ENCODE measurements at regions not wholly inside any gene's neighbourhood (a gene's known extent, or its start where the extent isn't known, plus 50 kb on each side); places are given as distances from the start of the nearest gene placed in this dataset.

GRCh38 chr5:33223563-33224284, 217.0 kb upstream of the TARS1 start:
- DNase-seq: no peak

- DNase-seq: no peak
Measured at GRCh38 chr5:33224285-33224961, 216.3 kb upstream of the TARS1 start.

- no peak for DNase-seq
Measured at GRCh38 chr5:33227247-33227646, 213.5 kb upstream of the TARS1 start.

- DNase-seq: no peak
Measured at GRCh38 chr5:33227746-33228145, 213.0 kb upstream of the TARS1 start.

- peak; percentile 13 to 40 for DNase-seq
Measured at GRCh38 chr5:33228149-33228548, 212.6 kb upstream of the TARS1 start.

- no peak for DNase-seq
Measured at GRCh38 chr5:33229216-33229615, 211.5 kb upstream of the TARS1 start.

- no peak for DNase-seq
Measured at GRCh38 chr5:33230467-33231078, 210.2 kb upstream of the TARS1 start.

GRCh38 chr5:33231214-33231710, 209.5 kb upstream of the TARS1 start:
- no peak for DNase-seq

- DNase-seq: no peak
Measured at GRCh38 chr5:33231935-33232334, 208.8 kb upstream of the TARS1 start.

- DNase-seq: peak; percentile 86 to 94
Measured at GRCh38 chr5:33232731-33233505, 207.8 kb upstream of the TARS1 start.

GRCh38 chr5:33235304-33235703, 205.5 kb upstream of the TARS1 start:
- no peak for DNase-seq

GRCh38 chr5:33235824-33236223, 204.9 kb upstream of the TARS1 start:
- DNase-seq: no peak

GRCh38 chr5:33237471-33237870, 203.3 kb upstream of the TARS1 start:
- DNase-seq: no peak

- peak; percentile 66 to 91 for DNase-seq
Measured at GRCh38 chr5:33238826-33239695, 201.7 kb upstream of the TARS1 start.

- no peak for DNase-seq
Measured at GRCh38 chr5:33240558-33240957, 200.2 kb upstream of the TARS1 start.

GRCh38 chr5:33241802-33242201, 199.0 kb upstream of the TARS1 start:
- DNase-seq: peak in 1 of 2 experiments; percentile 55

GRCh38 chr5:33242277-33242676, 198.5 kb upstream of the TARS1 start:
- no peak for DNase-seq

- peak in 1 of 2 experiments; percentile 34 for DNase-seq
Measured at GRCh38 chr5:33244441-33245150, 196.2 kb upstream of the TARS1 start.

- no peak for DNase-seq
Measured at GRCh38 chr5:33254579-33254978, 186.2 kb upstream of the TARS1 start.

- DNase-seq: no peak
Measured at GRCh38 chr5:33257807-33258429, 182.8 kb upstream of the TARS1 start.

- DNase-seq: no peak
Measured at GRCh38 chr5:33258553-33258952, 182.2 kb upstream of the TARS1 start.
